HG03575 (cell line): ENCODE measurements at regions not wholly inside any gene's neighbourhood (a gene's known extent, or its start where the extent isn't known, plus 50 kb on each side); places are given as distances from the start of the nearest gene placed in this dataset.
"Not testable (repeated sequence)": the region's sequence is repeated elsewhere in the genome, so short reads cannot be mapped to it uniquely, and the experiment has no call there.

Source experiments
- ATAC-seq: cut with Tn5 transposase; IDR thresholded peaks from one replicate; pipeline ENCODE4 v1.9.1; 2021; ENCODE audit not compliant: unreplicated experiment, insufficient number of reproducible peaks, low FRiP score; ENCODE audit errors: extremely low read depth

DNA sequence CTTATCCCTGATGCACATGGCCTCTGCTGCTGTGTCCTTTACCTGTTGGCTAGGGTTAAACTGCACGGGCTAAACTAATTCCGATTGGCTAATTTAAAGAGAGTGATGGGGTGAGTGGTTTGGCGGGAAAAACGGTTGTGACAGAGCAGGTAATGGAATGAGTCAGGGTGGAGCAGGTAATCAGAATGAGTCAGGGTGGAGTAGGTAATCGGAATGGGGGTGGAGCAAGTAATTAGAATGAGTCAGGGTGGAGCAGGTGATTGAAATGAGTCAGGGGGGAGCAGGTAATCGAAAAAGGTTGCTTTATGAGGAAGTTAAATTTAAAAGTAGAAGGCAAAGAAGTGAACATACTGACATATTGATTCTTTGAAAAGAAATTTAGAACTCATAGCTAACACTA lies 185.2 kb downstream of the OTOL1 start:
- not testable (repeated sequence) for ATAC-seq

DNA sequence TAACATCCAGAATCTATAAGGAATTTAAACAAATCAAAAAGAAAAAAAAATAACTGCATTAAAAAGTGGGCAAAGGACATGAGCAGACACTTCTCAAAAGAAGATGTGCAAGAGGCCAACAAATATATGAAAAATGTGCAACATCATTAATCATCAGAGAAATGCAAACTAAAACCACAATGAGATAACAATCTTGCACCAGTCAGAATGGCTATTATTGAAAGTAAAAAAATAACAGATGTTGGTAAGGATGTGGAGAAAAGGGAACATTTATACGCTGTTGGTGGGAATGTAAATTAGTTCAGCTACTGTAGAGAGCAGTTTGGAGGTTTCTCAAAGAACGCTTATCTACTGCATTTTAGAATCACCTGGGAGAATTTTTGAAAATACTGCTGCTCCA lies 186.1 kb downstream of the OTOL1 start:
- no peak for ATAC-seq

DNA sequence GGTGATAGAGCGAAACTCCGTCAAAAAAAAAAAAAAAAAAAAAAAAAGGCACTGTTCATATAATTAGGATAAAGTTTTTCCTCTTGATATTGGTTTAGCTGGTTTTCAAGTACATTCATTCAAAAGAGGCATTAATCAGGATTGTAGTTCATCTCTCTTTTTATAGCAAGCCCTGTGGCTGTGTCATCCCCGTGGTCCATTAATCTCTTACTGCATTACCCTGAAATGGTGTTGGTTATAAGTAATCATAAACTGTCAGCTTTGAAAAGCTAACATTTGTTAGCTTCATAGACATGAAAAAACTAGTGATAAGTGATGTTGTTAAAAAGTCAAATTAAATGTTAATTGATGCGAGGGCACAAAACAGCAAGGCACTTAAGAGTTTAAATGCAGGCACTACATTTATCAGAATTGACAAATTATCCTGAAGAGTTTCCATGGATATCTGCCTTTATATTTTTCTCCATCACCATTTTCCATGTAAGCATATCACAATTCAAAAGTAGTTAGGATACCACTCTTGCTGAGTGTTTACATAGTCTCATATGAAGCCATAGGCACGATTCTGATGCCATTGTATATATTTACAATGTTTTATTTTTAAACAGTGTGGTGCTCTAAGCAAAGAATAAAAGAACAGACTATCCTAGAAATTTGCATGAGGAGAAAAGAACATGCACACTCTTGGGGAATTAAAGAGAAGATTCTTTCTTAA lies 193.1 kb downstream of the OTOL1 start:
- no peak for ATAC-seq

DNA sequence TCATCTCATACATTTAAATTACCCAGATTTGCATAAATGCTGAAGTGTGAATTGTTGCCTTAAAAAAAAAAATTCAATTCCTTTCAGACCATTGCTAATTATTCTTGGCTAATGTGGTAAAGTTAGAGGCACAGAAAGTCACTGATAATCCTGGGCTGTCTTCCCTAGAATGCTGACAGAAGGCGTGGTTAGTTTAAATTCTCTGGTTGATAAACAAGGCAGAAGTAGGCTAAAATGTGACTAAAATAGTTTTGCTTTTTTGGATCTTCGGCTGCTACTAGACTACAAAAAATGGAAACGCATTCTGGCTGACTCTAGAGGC lies 193.7 kb downstream of the OTOL1 start:
- no peak for ATAC-seq

DNA sequence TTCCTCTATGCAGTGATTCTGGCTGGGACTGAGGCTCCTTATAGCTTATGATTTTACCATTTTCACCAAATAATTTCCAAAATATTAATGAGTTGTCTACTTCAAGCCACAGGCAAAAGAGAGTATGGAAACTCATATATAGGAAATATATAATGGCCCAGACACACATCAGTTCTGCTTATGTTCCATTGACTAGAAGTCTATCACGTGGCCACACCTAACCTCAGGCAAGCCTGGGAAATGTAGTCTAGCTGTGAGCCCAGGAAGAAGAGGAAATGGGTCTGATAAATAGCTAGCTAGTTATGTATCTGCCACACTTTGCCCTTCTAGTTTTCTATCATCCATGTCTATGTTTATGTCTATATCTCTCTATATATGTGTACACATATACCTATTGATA lies 195.1 kb downstream of the OTOL1 start:
- no peak for ATAC-seq

DNA sequence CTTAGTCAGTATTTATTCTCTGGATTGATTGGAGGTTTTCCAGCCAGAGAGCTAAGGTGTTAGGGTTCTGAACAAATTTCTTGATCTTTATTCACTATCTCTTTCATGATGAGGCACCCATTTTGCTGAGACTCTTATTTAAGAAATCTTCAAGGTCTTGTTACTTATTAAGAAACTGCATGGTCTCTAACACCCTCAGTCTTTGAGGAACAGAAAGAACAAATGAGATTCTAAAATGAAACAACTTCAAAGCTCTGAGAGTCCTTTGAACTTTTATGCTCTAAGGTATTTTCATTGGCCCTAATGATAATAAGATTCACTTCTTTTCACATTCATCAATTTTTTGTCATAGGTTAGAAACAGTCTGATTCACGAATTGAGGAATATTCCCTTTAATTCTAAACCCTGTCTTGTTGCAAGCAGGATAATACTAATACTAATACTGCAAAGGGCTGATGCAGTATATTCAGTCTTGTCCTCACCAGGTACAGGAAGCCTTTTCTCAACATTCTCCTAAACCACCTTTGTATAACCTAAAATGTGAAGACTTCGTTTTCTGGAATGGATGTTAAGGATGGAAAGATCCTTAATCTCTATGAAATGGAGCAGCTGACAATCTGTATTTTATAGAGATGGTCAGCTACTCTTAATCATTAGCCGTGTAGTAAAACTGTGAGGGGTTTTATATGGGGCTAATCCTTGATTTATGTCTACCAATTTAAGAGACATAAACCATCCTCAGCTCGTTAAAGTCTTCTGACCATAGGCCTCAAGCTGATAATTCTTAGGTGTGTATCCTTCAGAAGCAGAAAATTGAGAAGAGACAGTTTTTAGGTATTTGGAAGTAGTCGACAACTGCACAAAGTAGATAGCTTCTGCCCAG lies 198.3 kb downstream of the OTOL1 start:
- ATAC-seq, result no peak

DNA sequence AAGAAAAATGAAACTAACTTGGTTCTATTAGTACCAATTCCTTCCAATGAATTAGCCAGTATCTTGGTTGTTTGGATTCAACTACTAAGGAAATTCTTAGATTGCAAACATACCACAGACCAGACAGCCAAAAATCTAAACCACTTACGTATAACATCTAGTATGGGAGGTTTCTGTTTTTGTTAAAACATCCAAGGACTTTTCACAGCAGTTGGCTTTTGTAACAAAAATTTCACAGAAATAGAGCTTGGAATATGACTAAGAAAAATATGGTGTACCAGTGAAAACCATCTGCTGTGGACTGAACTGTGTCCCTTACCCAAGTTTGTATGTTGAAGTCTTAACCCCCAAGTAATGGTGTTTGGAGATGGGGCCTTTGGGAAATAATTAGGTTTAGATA lies 199.2 kb downstream of the OTOL1 start:
- ATAC-seq, result no peak

DNA sequence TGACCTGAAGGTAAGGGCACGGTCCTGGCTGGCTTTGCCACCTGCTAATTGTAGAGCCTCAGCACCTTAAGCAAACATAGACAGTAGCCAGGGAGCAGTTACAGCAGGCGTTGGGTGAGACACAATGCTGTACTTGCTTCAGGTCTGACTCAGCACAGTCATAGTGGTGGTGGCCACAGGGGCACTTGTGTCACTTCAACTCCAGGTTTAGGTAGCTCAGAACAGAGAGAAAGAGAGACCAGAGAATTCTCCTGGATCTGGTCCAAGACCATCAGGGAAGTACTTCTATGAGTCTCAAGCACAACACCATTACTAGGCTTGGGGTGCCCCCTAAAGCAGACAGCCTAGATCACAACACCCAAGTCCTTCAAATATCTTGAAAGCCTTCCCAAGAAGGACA lies 204.4 kb downstream of the OTOL1 start:
- no peak for ATAC-seq

DNA sequence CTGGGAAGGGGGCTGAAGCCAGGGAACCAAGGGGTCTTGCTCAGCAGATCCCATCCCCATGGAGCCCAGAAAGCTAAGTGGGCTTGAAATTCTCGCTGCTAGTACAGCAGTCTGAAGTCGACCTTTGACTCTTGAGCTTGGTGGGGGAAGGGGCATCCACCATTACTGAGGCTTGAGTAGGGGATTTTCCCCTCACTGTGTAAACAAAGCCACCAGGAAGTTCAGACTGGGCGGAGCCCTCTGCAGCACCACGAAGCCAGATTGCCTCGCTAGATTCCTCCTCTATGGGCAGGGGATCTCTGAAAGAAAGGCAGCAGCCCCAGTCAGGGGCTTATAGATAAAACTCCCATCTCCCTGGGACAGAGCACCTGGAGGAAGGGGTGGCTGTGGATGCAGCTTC lies 210.6 kb downstream of the OTOL1 start:
- ATAC-seq, result not testable (repeated sequence)

DNA sequence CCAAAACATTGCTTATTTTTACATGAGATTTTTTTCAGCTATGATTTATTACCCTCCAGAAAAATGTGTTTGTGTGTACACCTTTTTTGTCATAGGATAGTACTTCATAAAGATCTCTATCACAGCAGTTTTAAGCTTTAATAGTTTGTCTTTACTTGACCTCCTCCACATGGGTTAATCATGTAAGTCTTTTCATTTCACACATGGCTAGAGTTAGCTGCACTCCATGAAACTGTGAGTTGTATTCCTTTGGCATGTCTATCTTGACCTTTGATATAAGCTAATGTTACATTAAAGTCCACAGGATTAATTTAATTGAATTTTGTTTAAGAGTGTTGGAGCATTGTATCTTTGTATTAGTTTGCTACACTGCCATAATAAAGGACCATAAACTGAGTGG lies 217.1 kb downstream of the OTOL1 start:
- no peak for ATAC-seq

DNA sequence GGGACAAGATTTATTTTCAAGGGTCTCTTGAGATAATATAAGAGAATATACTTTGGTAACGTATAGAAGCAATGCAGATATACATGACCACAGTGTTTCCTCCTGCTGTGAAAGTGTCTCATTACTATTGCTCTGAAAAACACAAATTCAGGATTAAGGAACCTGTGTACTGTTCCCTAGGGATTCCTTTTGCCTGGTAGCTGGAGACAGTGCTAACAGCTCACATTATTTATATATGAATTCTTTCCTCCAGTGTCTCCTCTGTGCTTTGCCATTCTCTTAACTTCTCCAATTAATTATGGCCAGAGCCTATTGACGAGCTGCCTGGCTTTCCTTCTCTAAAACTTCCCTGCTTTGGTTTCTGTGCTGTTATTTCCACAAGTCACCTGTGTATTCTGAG lies 235.4 kb downstream of the OTOL1 start:
- ATAC-seq, result no peak

DNA sequence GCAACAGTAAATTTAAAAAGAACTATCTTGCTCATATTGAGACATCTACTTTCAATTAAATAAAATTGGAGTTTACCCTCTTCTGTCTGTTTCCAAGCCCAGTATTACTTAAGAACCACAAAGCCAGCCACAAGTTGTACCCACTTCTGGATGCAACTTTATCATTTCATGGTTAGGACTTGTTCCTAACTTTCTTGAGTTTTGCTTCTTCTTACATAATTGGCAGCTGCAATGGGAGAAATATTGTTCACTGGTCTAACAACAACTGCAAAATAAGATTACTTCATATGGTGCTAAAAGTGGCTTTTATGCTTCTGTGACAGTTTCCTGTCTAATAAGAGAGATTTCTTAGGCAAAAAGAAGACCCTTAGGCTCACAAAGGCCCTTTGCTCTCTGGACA lies 240.6 kb downstream of the OTOL1 start:
- no peak for ATAC-seq

DNA sequence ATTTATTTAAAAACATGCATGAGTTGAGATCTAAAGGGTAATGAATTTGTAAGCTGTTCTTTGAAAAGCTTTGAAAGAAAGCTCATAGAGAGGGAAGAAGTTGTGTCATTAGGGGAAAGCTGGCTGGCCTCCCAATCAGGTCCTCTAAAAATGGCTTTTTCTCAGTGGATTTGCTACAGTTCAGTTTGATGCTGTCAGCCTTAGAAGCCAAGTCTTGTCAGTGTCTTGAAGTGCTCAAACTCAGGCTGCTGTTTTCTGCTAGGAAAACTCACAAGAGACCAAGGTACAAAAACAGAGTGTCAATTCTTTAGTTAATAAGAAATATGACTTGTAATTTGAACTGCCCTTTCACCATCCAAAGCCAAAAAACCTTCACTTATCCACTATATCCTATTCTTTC lies 243.8 kb downstream of the OTOL1 start:
- ATAC-seq, result no peak

DNA sequence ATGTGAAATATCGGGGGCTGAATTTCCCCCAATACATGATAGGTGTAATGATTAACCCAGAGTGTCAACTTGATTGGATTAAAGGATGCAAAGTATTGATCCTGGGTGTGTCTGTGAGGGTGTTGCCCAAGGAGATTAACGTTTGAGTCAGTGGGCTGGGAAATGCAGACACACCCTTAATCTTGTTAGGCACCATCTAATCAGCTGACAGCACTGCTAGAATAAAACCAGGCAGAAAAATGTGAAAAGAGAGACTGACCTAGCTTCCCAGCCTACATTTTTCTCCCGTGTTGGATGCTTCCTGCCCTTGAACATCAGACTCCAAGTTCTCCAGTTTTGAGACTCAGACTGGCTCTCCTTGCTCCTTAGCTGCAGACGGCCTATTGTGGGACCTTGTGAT lies 247.8 kb downstream of the OTOL1 start:
- ATAC-seq, result no peak

DNA sequence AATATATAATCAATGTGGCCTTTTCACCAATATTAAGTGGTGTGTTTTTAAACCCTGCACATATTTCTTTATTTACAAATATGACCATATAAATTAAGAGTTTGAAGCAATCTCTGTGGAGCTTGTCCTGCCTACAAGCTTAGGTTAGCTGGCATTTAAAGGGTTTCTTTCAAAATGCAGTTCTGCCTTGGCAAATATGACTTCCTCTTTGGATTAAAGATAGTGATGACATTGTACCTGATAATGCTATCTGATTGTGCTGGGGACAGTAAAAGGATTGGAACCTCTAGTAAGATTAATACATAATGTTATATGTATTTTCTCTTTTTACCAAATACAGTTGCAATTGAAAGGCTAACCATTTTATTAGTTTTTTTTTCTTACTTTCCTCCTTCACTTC lies 249.1 kb downstream of the OTOL1 start:
- no peak for ATAC-seq

DNA sequence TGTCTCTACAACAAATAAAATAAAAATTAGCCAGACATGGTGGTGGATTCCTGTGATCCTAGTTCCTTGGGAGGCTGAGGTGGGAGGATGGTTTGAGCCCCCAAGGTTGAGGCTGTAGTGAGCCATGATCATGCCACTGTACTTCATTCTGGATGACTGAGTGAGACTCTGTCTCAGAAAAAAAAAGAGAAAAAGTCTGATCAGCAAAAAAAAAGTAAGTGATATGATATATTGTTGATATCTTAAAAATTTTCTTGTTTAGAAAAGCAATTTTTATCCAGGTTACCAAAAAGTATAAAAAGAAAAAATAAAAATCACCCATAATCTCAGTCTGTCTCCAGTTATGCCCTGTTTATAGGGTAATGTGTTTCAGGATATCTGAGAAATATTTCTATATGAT lies 251.4 kb downstream of the OTOL1 start:
- no peak for ATAC-seq

DNA sequence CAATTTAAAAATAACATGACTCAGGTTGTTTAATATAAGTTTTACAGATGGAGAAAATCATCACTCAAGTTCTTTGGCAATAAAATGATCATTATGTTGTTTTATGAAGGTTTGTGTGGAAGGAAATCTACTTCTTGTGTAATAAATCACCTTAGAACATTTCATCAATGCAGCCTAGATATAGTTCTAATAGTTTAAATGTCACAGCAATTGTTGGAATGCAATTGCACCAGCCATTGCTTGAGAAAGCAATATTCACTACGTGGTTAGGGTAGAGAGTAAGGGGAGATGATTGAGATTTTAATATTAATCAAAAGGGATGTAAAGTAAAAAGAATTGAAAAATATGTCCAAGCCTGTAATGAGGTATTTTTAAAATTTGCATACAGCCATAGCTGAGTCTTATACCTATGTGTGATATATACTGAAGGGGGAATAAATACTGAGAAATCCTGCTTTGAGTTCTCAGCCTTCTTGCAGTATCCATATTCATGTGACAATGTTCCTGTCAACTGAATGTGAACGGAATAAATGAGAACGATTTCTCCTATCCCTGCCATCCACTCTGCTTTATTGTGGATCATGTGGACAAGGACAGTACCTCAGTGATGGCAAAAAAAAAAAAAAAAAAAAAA lies 257.9 kb downstream of the OTOL1 start:
- no peak for ATAC-seq

DNA sequence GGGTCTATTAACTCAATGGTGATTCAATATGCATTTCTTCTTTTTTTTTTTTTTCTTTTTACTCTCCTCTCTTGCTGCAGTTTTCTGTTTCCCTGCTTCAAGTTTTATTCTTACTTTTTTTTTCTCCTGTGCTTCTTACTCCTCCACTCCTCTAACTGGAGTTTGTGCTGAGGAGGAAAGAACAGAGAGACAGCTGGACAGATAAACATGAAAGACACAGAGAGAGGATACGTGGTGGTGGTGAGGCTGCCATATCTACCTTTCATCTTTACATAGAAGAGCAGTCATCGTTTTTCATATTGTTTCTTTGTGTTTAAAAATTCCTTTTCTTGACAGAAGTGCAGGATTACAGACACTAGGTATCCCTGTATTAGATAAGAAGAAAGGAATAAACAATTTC lies 262.8 kb downstream of the OTOL1 start:
- ATAC-seq, result no peak

DNA sequence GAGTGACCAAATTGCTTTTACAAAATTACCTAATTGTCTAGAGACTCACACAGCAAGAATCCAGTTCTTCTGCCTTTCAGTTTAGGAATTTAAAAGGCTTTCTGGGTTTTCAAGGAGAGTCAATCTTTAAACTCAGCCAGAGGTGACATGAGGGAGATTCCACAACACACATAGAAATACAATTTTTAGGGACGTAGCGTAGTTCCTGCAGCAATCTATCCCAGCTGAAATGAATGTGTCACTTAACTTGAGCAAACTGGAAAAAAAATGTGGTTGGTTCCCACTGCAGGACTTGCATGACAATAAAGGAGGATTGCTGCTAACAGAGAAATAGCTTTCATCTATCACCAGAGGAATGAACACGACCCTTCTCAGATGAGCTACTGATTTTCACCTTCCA lies 269.7 kb downstream of the OTOL1 start:
- ATAC-seq, result no peak
